22Rv1 (cell line): ENCODE measurements at regions not wholly inside any gene's neighbourhood (a gene's known extent, or its start where the extent isn't known, plus 50 kb on each side); places are given as distances from the start of the nearest gene placed in this dataset.
"Not testable (repeated sequence)": the region's sequence is repeated elsewhere in the genome, so short reads cannot be mapped to it uniquely, and the experiment has no call there.

Experiments used
- CTCF ChIP-seq: fragments of 450-650 bp; IDR thresholded peaks from 2 replicates; pipeline ENCODE4 v1.5.1; 2017; ENCODE audit warnings: mild to moderate bottlenecking
- ZFX ChIP-seq: fragments of 450-650 bp; IDR thresholded peaks from 2 replicates; pipeline ENCODE4 v1.6.1; 2017; ENCODE audit warnings: antibody characterized with exemption, borderline replicate concordance

- TF ChIP-seq CTCF = peak; percentile 41
- TF ChIP-seq ZFX = not testable (repeated sequence)
Observed at GRCh38 chr16:33913601-33914000, 454.2 kb downstream of the TP53TG3F start.
